ENCODE measurements at regions not wholly inside any gene's neighbourhood (a gene's known extent, or its start where the extent isn't known, plus 50 kb on each side); places are given as distances from the start of the nearest gene placed in this dataset.

GRCh38 chrX:20825984-20826383, 548.2 kb upstream of the CNKSR2 start:
- Mint-ChIP-seq H3K4me1 (no peaks in the 10 kb centered on the region), H3K9me3 (no peaks in the 10 kb centered on the region; the same call in 1 of the 2 replicates), H3K4me3 (no peak overlapping the region), H3K27me3 (ENCODE audit: low read depth) (no peaks in the 10 kb centered on the region), H3K27ac (no peak overlapping the region), H3K36me3 (no peaks in the 10 kb centered on the region)
- ChIA-PET CTCF (no interaction called here), POLR2A (no interaction called here)
- DNase-seq (ENCODE audit: low spot score) = no peak
- TF ChIP-seq NR2C2 (CRISPR knock-in tag; IDR thresholded peaks at IDR 0.05) = no peak
- TF ChIP-seq ZNF263 (CRISPR knock-in tag; IDR thresholded peaks at IDR 0.05; ENCODE audit: low read depth) = no peak
- no peak for TF ChIP-seq FOXK1 (CRISPR knock-in tag; IDR thresholded peaks at IDR 0.05)
- TF ChIP-seq HMGXB4 (CRISPR knock-in tag; IDR thresholded peaks at IDR 0.05) = no peak
- no peak for ATAC-seq

GRCh38 chrX:20803971-20804370, 537.3 kb upstream of the RPS6KA3 start:
- ChIA-PET POLR2A (no interaction called here), CTCF (no interaction called here)
- no peak for ATAC-seq
- Mint-ChIP-seq H3K27ac (no peak overlapping the region), H3K27me3 (ENCODE audit: low read depth) (no peaks in the 10 kb centered on the region), H3K9me3 (peaks cover 24% of the 10 kb centered on the region), H3K4me1 (no peaks in the 10 kb centered on the region), H3K36me3 (peaks cover 25% of the 10 kb centered on the region), H3K4me3 (no peak overlapping the region)
- DNase-seq (ENCODE audit: low spot score) = no peak
- TF ChIP-seq FOXJ3 (CRISPR knock-in tag; IDR thresholded peaks at IDR 0.05; ENCODE audit: borderline replicate concordance) = no peak
- TF ChIP-seq ZNF263 (CRISPR knock-in tag; IDR thresholded peaks at IDR 0.05; ENCODE audit: low read depth) = no peak
- TF ChIP-seq NR1H2 (CRISPR knock-in tag; IDR thresholded peaks at IDR 0.05) = no peak
- TF ChIP-seq MLX (CRISPR knock-in tag; IDR thresholded peaks at IDR 0.05) = no peak
- TF ChIP-seq ZNF416 (CRISPR knock-in tag; IDR thresholded peaks at IDR 0.05) = no peak
- TF ChIP-seq SMAD3 (CRISPR knock-in tag; IDR thresholded peaks at IDR 0.05; ENCODE audit: borderline replicate concordance) = no peak
- TF ChIP-seq, protein P1, sequence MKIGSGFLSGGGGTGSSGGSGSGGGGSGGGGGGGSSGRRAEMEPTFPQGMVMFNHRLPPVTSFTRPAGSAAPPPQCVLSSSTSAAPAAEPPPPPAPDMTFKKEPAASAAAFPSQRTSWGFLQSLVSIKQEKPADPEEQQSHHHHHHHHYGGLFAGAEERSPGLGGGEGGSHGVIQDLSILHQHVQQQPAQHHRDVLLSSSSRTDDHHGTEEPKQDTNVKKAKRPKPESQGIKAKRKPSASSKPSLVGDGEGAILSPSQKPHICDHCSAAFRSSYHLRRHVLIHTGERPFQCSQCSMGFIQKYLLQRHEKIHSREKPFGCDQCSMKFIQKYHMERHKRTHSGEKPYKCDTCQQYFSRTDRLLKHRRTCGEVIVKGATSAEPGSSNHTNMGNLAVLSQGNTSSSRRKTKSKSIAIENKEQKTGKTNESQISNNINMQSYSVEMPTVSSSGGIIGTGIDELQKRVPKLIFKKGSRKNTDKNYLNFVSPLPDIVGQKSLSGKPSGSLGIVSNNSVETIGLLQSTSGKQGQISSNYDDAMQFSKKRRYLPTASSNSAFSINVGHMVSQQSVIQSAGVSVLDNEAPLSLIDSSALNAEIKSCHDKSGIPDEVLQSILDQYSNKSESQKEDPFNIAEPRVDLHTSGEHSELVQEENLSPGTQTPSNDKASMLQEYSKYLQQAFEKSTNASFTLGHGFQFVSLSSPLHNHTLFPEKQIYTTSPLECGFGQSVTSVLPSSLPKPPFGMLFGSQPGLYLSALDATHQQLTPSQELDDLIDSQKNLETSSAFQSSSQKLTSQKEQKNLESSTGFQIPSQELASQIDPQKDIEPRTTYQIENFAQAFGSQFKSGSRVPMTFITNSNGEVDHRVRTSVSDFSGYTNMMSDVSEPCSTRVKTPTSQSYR (CRISPR knock-in tag; IDR thresholded peaks at IDR 0.05) = no peak
- TF ChIP-seq PRRX2 (CRISPR knock-in tag; IDR thresholded peaks at IDR 0.05) = no peak
- TF ChIP-seq, protein P2, sequence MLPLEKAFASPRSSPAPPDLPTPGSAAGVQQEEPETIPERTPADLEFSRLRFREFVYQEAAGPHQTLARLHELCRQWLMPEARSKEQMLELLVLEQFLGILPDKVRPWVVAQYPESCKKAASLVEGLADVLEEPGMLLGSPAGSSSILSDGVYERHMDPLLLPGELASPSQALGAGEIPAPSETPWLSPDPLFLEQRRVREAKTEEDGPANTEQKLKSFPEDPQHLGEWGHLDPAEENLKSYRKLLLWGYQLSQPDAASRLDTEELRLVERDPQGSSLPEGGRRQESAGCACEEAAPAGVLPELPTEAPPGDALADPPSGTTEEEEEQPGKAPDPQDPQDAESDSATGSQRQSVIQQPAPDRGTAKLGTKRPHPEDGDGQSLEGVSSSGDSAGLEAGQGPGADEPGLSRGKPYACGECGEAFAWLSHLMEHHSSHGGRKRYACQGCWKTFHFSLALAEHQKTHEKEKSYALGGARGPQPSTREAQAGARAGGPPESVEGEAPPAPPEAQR (CRISPR knock-in tag; IDR thresholded peaks at IDR 0.05) = no peak
- TF ChIP-seq, protein P3, sequence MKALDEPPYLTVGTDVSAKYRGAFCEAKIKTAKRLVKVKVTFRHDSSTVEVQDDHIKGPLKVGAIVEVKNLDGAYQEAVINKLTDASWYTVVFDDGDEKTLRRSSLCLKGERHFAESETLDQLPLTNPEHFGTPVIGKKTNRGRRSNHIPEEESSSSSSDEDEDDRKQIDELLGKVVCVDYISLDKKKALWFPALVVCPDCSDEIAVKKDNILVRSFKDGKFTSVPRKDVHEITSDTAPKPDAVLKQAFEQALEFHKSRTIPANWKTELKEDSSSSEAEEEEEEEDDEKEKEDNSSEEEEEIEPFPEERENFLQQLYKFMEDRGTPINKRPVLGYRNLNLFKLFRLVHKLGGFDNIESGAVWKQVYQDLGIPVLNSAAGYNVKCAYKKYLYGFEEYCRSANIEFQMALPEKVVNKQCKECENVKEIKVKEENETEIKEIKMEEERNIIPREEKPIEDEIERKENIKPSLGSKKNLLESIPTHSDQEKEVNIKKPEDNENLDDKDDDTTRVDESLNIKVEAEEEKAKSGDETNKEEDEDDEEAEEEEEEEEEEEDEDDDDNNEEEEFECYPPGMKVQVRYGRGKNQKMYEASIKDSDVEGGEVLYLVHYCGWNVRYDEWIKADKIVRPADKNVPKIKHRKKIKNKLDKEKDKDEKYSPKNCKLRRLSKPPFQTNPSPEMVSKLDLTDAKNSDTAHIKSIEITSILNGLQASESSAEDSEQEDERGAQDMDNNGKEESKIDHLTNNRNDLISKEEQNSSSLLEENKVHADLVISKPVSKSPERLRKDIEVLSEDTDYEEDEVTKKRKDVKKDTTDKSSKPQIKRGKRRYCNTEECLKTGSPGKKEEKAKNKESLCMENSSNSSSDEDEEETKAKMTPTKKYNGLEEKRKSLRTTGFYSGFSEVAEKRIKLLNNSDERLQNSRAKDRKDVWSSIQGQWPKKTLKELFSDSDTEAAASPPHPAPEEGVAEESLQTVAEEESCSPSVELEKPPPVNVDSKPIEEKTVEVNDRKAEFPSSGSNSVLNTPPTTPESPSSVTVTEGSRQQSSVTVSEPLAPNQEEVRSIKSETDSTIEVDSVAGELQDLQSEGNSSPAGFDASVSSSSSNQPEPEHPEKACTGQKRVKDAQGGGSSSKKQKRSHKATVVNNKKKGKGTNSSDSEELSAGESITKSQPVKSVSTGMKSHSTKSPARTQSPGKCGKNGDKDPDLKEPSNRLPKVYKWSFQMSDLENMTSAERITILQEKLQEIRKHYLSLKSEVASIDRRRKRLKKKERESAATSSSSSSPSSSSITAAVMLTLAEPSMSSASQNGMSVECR (CRISPR knock-in tag; IDR thresholded peaks at IDR 0.05; ENCODE audit: borderline replicate concordance) = no peak
- no peak for TF ChIP-seq ELF4 (CRISPR knock-in tag; IDR thresholded peaks at IDR 0.05; ENCODE audit: low read depth)
- no peak for TF ChIP-seq GTF2I (CRISPR knock-in tag; conservative IDR thresholded peaks at IDR 0.05)
- TF ChIP-seq IRF1 (CRISPR knock-in tag; IDR thresholded peaks at IDR 0.05) = no peak
- TF ChIP-seq KAT7 (CRISPR knock-in tag; IDR thresholded peaks at IDR 0.05; ENCODE audit: borderline replicate concordance) = no peak
- no peak for TF ChIP-seq ZNF317 (CRISPR knock-in tag; IDR thresholded peaks at IDR 0.05; ENCODE audit: borderline replicate concordance, low read depth)
- TF ChIP-seq SOX15 (CRISPR knock-in tag; IDR thresholded peaks at IDR 0.05) = no peak
- no peak for TF ChIP-seq NFE2L1 (CRISPR knock-in tag; IDR thresholded peaks at IDR 0.05)
- TF ChIP-seq, protein P4, sequence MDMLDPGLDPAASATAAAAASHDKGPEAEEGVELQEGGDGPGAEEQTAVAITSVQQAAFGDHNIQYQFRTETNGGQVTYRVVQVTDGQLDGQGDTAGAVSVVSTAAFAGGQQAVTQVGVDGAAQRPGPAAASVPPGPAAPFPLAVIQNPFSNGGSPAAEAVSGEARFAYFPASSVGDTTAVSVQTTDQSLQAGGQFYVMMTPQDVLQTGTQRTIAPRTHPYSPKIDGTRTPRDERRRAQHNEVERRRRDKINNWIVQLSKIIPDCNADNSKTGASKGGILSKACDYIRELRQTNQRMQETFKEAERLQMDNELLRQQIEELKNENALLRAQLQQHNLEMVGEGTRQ (CRISPR knock-in tag; IDR thresholded peaks at IDR 0.05) = no peak
- TF ChIP-seq JAZF1 (CRISPR knock-in tag; IDR thresholded peaks at IDR 0.05) = no peak

Measured in WTC11 (cell line).